ENCODE measurements at regions not wholly inside any gene's neighbourhood (a gene's known extent, or its start where the extent isn't known, plus 50 kb on each side); places are given as distances from the start of the nearest gene placed in this dataset.

DNA sequence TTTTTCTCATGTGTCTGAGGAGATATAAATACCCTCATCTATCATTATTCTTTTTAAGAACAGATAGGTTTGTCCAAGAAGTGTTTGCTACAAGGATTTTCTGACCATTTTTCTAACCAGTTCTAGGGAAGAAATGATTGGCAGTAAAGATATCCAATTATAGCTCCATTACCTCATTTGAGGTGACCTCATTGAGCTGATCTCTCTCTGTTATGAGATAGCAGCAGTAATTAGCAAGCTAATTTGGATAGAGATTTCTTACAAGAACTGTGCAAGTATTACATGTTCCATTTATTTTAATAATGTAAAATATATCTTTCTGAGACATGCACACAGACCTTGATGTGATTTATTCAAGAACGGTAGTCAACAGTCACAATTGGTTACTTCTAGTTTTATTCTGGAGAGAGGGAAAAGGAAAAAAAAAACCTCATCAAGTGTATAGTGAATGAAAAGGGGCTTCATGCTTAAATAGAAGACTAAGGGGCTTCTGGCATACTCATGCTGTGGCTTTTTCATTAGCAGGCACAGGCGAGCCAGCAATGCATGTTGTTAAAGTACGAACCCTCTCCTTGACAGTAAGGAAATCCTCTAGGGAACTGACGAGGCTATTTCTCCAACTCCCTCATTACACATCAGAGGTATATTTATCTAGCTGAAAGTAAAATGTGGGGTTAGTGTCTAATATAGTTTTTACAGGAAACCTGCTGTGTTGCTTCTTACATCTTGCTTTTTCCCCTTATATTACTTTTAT is 127.3 kb downstream of the NUDT12 start:
- peaks cover 0 to 6% (median 4%) of the 10 kb centered on the region in 5 donors for H3K27me3 Mint-ChIP-seq
- Histone ChIP-seq H3K9me3 (ENCODE audit: control insufficient read depth in 2 of 3, low read length in 3 of 3) (peaks cover 0 to 4% (median 0%) of the 10 kb centered on the region in 3 experiments), H3K4me3 (ENCODE audit: low read length) (no peak overlapping the region), H3K36me3 (ENCODE audit: control insufficient read depth in 2 of 3, insufficient read depth in 3 of 3, low read length in 3 of 3) (no peaks in the 10 kb centered on the region), H3K27me3 (ENCODE audit: control insufficient read depth in 2 of 2, insufficient read depth in 2 of 2, low read length in 2 of 2) (no peaks in the 10 kb centered on the region), H3K27ac (ENCODE audit: low read depth, low read length) (no peak overlapping the region), H3K4me1 (ENCODE audit: control insufficient read depth in 2 of 2, insufficient read depth in 2 of 2, low read length in 2 of 2) (no peaks in the 10 kb centered on the region)
- ChIA-PET POLR2A (no interaction called here), CTCF (no interaction called here)
- intact Hi-C loops (cut with micrococcal nuclease) = no loop called here
- H3K36me3 Mint-ChIP-seq = peaks cover 0 to 3% (median 0%) of the 10 kb centered on the region in 5 donors
- peaks cover 2 to 30% (median 13%) of the 10 kb centered on the region in 11 donors for H3K9me3 Mint-ChIP-seq
- ATAC-seq (no peak), DNase-seq (no peak)
- H3K27ac Mint-ChIP-seq = no peak overlapping the region
- H3K4me3 Mint-ChIP-seq = no peak overlapping the region
- no peaks in the 10 kb centered on the region for H3K4me1 Mint-ChIP-seq

- Histone ChIP-seq H3K36me3 (ENCODE audit: control insufficient read depth in 2 of 3, insufficient read depth in 3 of 3, low read length in 3 of 3) (no peaks in the 10 kb centered on the region), H3K27ac (ENCODE audit: low read depth, low read length) (no peak overlapping the region), H3K27me3 (ENCODE audit: control insufficient read depth in 2 of 2, insufficient read depth in 2 of 2, low read length in 2 of 2) (no peaks in the 10 kb centered on the region), H3K4me1 (ENCODE audit: control insufficient read depth in 2 of 2, insufficient read depth in 2 of 2, low read length in 2 of 2) (no peaks in the 10 kb centered on the region), H3K4me3 (ENCODE audit: low read length) (no peak overlapping the region), H3K9me3 (ENCODE audit: control insufficient read depth in 2 of 3, low read length in 3 of 3) (no peaks in the 10 kb centered on the region)
- CTCF ChIA-PET = no interaction called here
- Mint-ChIP-seq H3K27me3 (peaks cover 0 to 6% (median 4%) of the 10 kb centered on the region in 5 donors), H3K36me3 (no peaks in the 10 kb centered on the region), H3K4me1 (no peaks in the 10 kb centered on the region), H3K27ac (no peak overlapping the region), H3K4me3 (no peak overlapping the region), H3K9me3 (peaks cover 0 to 18% (median 2%) of the 10 kb centered on the region in 11 donors)
- DNase-seq (no peak), ATAC-seq (no peak)
- POLR2A ChIA-PET = no interaction called here
- intact Hi-C loops (cut with micrococcal nuclease) = no loop called here
Observed at GRCh38 chr5:103434057-103434456, 128.5 kb downstream of the NUDT12 start.

DNA sequence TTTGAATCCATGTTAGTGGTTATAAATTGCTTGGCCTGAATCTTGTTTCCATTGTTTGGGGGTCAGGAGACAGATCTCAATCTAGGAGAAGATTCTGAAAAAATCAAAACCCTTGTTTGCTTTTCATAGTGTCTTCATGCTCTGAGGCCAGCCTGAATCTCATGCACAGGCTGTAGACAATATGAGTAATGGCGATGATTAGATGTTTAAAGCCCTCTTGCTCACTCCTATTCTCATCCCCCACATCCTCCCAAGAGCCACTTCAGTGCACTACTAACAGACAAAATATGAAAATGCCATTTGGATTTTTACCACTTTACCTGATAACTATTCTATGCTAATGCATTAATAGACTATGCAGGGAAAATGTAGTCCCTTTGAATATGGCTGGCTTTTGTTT is 129.4 kb downstream of the NUDT12 start:
- ATAC-seq (no peak), DNase-seq (no peak)
- Histone ChIP-seq H3K36me3 (ENCODE audit: control insufficient read depth in 2 of 3, insufficient read depth in 3 of 3, low read length in 3 of 3) (no peaks in the 10 kb centered on the region), H3K4me3 (ENCODE audit: low read length) (no peak overlapping the region), H3K27ac (ENCODE audit: low read depth, low read length) (no peak overlapping the region), H3K27me3 (ENCODE audit: control insufficient read depth in 2 of 2, insufficient read depth in 2 of 2, low read length in 2 of 2) (no peaks in the 10 kb centered on the region), H3K4me1 (ENCODE audit: control insufficient read depth in 2 of 2, insufficient read depth in 2 of 2, low read length in 2 of 2) (no peaks in the 10 kb centered on the region), H3K9me3 (ENCODE audit: control insufficient read depth in 2 of 3, low read length in 3 of 3) (no peaks in the 10 kb centered on the region)
- Mint-ChIP-seq H3K36me3 (no peaks in the 10 kb centered on the region), H3K4me1 (no peaks in the 10 kb centered on the region), H3K27ac (no peak overlapping the region), H3K27me3 (peaks cover 0 to 9% (median 4%) of the 10 kb centered on the region in 5 donors), H3K4me3 (no peak overlapping the region), H3K9me3 (peaks cover 0 to 9% (median 0%) of the 10 kb centered on the region in 11 donors)
- intact Hi-C loops (cut with micrococcal nuclease) = no loop called here
- ChIA-PET POLR2A (no interaction called here), CTCF (no interaction called here)

GRCh38 chr5:103428923-103429322 is 133.7 kb downstream of the NUDT12 start:
- ChIA-PET CTCF (no interaction called here), POLR2A (no interaction called here)
- ATAC-seq = no peak
- Histone ChIP-seq H3K36me3 (ENCODE audit: control insufficient read depth in 2 of 3, insufficient read depth in 3 of 3, low read length in 3 of 3) (no peaks in the 10 kb centered on the region), H3K4me1 (ENCODE audit: control insufficient read depth in 2 of 2, insufficient read depth in 2 of 2, low read length in 2 of 2) (no peaks in the 10 kb centered on the region), H3K27ac (ENCODE audit: low read depth, low read length) (no peak overlapping the region), H3K27me3 (ENCODE audit: control insufficient read depth in 2 of 2, insufficient read depth in 2 of 2, low read length in 2 of 2) (no peaks in the 10 kb centered on the region), H3K9me3 (ENCODE audit: control insufficient read depth in 2 of 3, low read length in 3 of 3) (no peaks in the 10 kb centered on the region), H3K4me3 (ENCODE audit: low read length) (no peak overlapping the region)
- DNase-seq = no peak
- Mint-ChIP-seq H3K9me3 (no peaks in the 10 kb centered on the region), H3K4me3 (no peak overlapping the region), H3K36me3 (no peaks in the 10 kb centered on the region), H3K27ac (no peak overlapping the region), H3K27me3 (peaks cover 0 to 24% (median 10%) of the 10 kb centered on the region in 5 donors), H3K4me1 (no peaks in the 10 kb centered on the region)
- intact Hi-C loops (cut with micrococcal nuclease) = no loop called here

DNA sequence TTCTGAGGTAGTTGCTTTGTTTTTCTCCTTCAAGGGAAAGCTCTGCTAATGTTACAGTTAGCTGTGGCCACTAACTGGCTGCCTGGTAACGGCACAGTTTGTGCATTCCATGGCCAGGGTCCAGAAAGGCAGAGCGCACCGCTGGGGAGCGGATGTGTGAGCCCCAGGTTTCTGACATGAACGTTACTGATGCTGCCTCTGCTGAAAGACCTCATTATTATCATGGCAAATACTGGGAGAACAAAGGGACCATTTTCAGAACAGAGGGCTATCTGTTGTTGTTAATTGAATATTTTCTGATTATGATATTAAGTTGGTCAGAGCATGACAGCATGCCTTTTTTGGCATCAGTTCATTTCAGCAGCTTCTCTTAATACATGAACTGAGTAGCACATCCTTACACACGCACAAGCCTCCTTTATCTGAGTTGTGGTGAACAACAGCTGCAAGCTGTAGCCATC is 134.1 kb downstream of the NUDT12 start:
- H3K27me3 Mint-ChIP-seq = peaks cover 0 to 24% (median 11%) of the 10 kb centered on the region in 5 donors
- H3K36me3 Mint-ChIP-seq = no peaks in the 10 kb centered on the region

DNA sequence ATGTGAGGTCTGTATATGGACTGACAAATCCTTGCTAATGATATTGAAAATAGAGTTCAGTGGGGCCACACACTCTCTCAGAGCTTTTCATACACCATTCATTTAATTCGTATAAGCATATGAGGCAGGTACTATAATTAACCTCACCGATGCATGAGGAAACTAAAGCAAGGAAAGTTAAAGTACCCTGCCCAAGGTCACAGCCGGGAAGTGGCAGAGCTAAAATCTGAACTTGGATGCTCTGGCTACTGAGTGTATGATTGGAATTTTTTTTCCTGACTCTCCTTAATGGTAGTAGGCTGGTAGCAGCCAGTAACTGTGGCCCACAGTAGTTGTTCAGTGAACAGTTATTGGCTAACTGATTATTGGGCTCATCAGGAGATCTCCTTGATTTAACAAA is 135.3 kb downstream of the NUDT12 start:
- H3K27me3 ChIP-seq (ENCODE audit: control insufficient read depth in 2 of 2, insufficient read depth in 2 of 2, low read length in 2 of 2) = no peaks in the 10 kb centered on the region
- ChIA-PET POLR2A (no interaction called here), CTCF (no interaction called here)
- H3K4me1 ChIP-seq (ENCODE audit: control insufficient read depth in 2 of 2, insufficient read depth in 2 of 2, low read length in 2 of 2) = no peaks in the 10 kb centered on the region
- DNase-seq (no peak), ATAC-seq (no peak)
- Mint-ChIP-seq H3K4me3 (no peak overlapping the region), H3K27ac (no peak overlapping the region), H3K4me1 (no peaks in the 10 kb centered on the region), H3K27me3 (peaks cover 3 to 24% (median 11%) of the 10 kb centered on the region in 5 donors), H3K36me3 (no peaks in the 10 kb centered on the region), H3K9me3 (no peaks in the 10 kb centered on the region)
- intact Hi-C loops (cut with micrococcal nuclease) = no loop called here
- no peak overlapping the region for H3K4me3 ChIP-seq (ENCODE audit: low read length)
- no peaks in the 10 kb centered on the region for H3K36me3 ChIP-seq (ENCODE audit: control insufficient read depth in 2 of 3, insufficient read depth in 3 of 3, low read length in 3 of 3)
- no peak overlapping the region for H3K27ac ChIP-seq (ENCODE audit: low read depth, low read length)
- no peaks in the 10 kb centered on the region for H3K9me3 ChIP-seq (ENCODE audit: control insufficient read depth in 2 of 3, low read length in 3 of 3)

More for the DNA sequence above, 134.1 kb downstream of the NUDT12 start:
- Histone ChIP-seq H3K4me1 (ENCODE audit: control insufficient read depth in 2 of 2, insufficient read depth in 2 of 2, low read length in 2 of 2) (no peaks in the 10 kb centered on the region), H3K27ac (ENCODE audit: low read depth, low read length) (no peak overlapping the region), H3K27me3 (ENCODE audit: control insufficient read depth in 2 of 2, insufficient read depth in 2 of 2, low read length in 2 of 2) (no peaks in the 10 kb centered on the region), H3K36me3 (ENCODE audit: control insufficient read depth in 2 of 3, insufficient read depth in 3 of 3, low read length in 3 of 3) (no peaks in the 10 kb centered on the region), H3K4me3 (ENCODE audit: low read length) (no peak overlapping the region), H3K9me3 (ENCODE audit: control insufficient read depth in 2 of 3, low read length in 3 of 3) (no peaks in the 10 kb centered on the region)
- ATAC-seq (no peak), DNase-seq (no peak)
- POLR2A ChIA-PET = no interaction called here
- Mint-ChIP-seq H3K9me3 (no peaks in the 10 kb centered on the region), H3K4me1 (no peaks in the 10 kb centered on the region), H3K27ac (no peak overlapping the region), H3K4me3 (no peak overlapping the region)
- CTCF ChIA-PET = no interaction called here
- intact Hi-C loops (cut with micrococcal nuclease) = no loop called here

Data from naive thymus-derived CD4-positive, alpha-beta T cell (primary cell).